Lower leg skin (tissue), 4 donors: ENCODE measurements at regions not wholly inside any gene's neighbourhood (a gene's known extent, or its start where the extent isn't known, plus 50 kb on each side); places are given as distances from the start of the nearest gene placed in this dataset.

Experiments
- DNase-seq, 2 donors: peaks; one replicate each; pipeline ENCODE4 v3.0.0-alpha.2; 2019; ENCODE audit warnings: low spot score in 2 of 2
- H3K4me3 ChIP-seq: fragments of 200-600 bp; sonication (generic); 2 replicates; pipeline ENCODE4 v1.5.1; 2017; ENCODE audit warnings: mild to moderate bottlenecking, low read depth; ENCODE audit not compliant: poor library complexity, severe bottlenecking
- CTCF ChIP-seq, 3 donors: fragments of 450-650 bp; IDR thresholded peaks; one replicate each; pipeline ENCODE4 v1.5.1; 2016; ENCODE audit warnings: antibody characterized with exemption in 3 of 3, mild to moderate bottlenecking in 3 of 3, moderate library complexity in 2 of 3
- POLR2A ChIP-seq, 2 donors: fragments of 450-650 bp; IDR thresholded peaks; one replicate each; pipeline ENCODE4 v1.6.1; 2016 to 2017; ENCODE audit warnings: antibody characterized with exemption in 2 of 2, mild to moderate bottlenecking in 1 of 2, moderate library complexity in 1 of 2
- WGBS, 2 donors: methylation state at CpG; one replicate each; pipeline ENCODE4 v1.1.5; 2018; 5-methylcytosine and 5-hydroxymethylcytosine counted together
- intact Hi-C: fragments of 100-400 bp; cut with DNase I; formaldehyde crosslinking; loops from one replicate; pipeline ENCODE4 v1.15.0; 2023; ENCODE audit warnings: low total_unique reads

- 77 to 79% methylated on average over 6 of the region's 6 CpGs for WGBS, 2 donors
- H3K4me3 ChIP-seq: no peak overlapping the region
- intact Hi-C loops: no loop called here
- no peak for TF ChIP-seq POLR2A (IDR thresholded peaks at IDR 0.05)
- no peak for TF ChIP-seq CTCF (IDR thresholded peaks at IDR 0.05)
- no peak for DNase-seq
These were observed 281.4 kb upstream of the MEX3C start for GRCh38 chr18:51478908-51479307.

DNA sequence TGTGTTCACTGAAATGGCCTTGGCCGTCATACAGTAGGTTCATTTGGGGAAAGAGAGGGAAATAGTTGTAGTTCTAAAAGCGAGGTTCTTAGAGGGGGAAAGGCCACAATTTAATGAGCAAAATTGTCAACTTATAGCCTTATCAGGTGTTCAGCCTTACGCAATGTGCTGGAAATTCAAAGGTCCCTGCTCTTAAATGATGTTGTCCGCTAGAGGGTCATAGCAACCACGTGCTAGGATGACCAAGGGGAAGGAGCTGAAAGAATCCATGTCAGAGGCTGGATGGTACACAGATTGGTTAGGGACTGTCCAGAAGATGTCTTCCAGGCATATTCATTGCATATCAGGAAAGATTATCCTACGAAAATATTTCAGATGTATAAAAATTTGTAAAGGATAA lies 282.3 kb upstream of the MEX3C start:
- TF ChIP-seq POLR2A (IDR thresholded peaks at IDR 0.05): no peak
- TF ChIP-seq CTCF (IDR thresholded peaks at IDR 0.05): no peak
- no peak for DNase-seq
- intact Hi-C loops: no loop called here
- 83 to 88% methylated on average over 6 of the region's 6 CpGs for WGBS, 2 donors
- H3K4me3 ChIP-seq: no peak overlapping the region

- DNase-seq: no peak
- no peak for TF ChIP-seq CTCF (IDR thresholded peaks at IDR 0.05)
- TF ChIP-seq POLR2A (IDR thresholded peaks at IDR 0.05): no peak
- WGBS, 2 donors: 87 to 93% methylated on average over 5 of the region's 5 CpGs
- intact Hi-C loops: no loop called here
- no peak overlapping the region for H3K4me3 ChIP-seq
These were observed 283.2 kb upstream of the MEX3C start for GRCh38 chr18:51480407-51481261.

DNA sequence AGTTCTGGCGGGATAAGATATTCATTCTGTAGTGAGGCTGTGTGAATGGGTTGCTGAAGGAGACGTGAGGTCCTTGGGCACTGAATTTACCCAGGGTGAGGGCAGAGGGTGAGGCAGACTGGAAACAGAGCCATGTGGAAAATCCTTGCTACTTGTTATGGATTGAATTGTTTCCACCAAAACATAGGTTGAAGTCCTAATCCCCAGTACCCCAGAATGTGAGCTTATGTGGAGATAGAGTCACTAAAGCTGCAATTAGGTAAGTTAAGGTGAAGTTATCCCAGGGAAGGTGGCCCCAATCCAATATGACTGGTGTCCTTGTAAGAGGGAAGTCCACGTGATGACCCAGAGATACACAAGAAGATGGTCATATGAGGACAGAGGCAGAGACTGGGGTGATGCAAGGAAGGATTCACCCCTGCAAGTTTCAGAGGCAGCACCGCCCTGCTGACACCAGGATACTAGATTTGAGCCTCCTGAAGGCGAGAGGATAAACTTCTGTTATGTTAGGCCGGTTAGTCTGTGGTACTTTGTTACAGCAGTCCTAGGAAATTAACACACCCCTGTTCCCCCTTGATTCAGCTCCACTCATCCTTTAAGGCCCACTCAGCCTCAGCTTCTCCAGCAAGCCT lies 289.4 kb upstream of the MEX3C start:
- TF ChIP-seq POLR2A (IDR thresholded peaks at IDR 0.05) (no peak), CTCF (IDR thresholded peaks at IDR 0.05) (no peak)
- no peak for DNase-seq
- WGBS, 2 donors: 89 to 91% methylated on average over 6 of the region's 6 CpGs
- intact Hi-C loops: no loop called here
- H3K4me3 ChIP-seq: no peak overlapping the region

DNA sequence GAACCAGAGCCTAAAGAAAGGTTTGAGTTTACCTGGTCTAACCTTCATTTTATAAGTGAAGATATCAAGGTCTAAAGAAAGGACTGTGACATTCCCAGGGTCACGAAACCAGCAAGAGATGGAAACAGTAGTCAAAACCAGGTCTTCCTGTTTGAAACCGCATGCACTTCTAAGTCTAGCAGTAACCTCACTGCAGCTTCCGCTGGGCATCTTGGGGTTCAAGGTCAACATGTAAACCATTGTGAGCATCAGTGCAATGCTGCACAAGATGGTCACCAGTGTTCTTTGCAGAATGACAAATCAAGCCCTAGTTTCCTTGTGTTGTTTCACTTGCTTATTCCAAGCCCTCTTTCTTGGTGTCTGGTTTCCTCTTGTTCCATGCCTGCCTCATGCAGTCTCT lies 292.9 kb upstream of the MEX3C start:
- H3K4me3 ChIP-seq: no peak overlapping the region
- no peak for DNase-seq
- intact Hi-C loops: no loop called here
- 85 to 92% methylated on average over 3 of the region's 3 CpGs for WGBS, 2 donors
- TF ChIP-seq POLR2A (IDR thresholded peaks at IDR 0.05): no peak
- no peak for TF ChIP-seq CTCF (IDR thresholded peaks at IDR 0.05)
